Lower leg skin (tissue), 4 donors: ENCODE measurements at regions not wholly inside any gene's neighbourhood (a gene's known extent, or its start where the extent isn't known, plus 50 kb on each side); places are given as distances from the start of the nearest gene placed in this dataset.

Experiments
- DNase-seq, 2 donors: peaks; one replicate each; pipeline ENCODE4 v3.0.0-alpha.2; 2019; ENCODE audit warnings: low spot score in 2 of 2
- H3K4me3 ChIP-seq: fragments of 200-600 bp; sonication (generic); 2 replicates; pipeline ENCODE4 v1.5.1; 2017; ENCODE audit warnings: mild to moderate bottlenecking, low read depth; ENCODE audit not compliant: poor library complexity, severe bottlenecking
- POLR2A ChIP-seq, 2 donors: fragments of 450-650 bp; IDR thresholded peaks; one replicate each; pipeline ENCODE4 v1.6.1; 2016 to 2017; ENCODE audit warnings: antibody characterized with exemption in 2 of 2, mild to moderate bottlenecking in 1 of 2, moderate library complexity in 1 of 2
- WGBS, 2 donors: methylation state at CpG; one replicate each; pipeline ENCODE4 v1.1.5; 2018; 5-methylcytosine and 5-hydroxymethylcytosine counted together
- intact Hi-C: fragments of 100-400 bp; cut with DNase I; formaldehyde crosslinking; loops from one replicate; pipeline ENCODE4 v1.15.0; 2023; ENCODE audit warnings: low total_unique reads
- TF ChIP-seq, protein P1 (sequence below), 3 donors: fragments of 450-650 bp; IDR thresholded peaks; one replicate each; pipeline ENCODE4 v1.5.1; 2016; ENCODE audit warnings: antibody characterized with exemption in 3 of 3, mild to moderate bottlenecking in 3 of 3, moderate library complexity in 2 of 3

DNA sequence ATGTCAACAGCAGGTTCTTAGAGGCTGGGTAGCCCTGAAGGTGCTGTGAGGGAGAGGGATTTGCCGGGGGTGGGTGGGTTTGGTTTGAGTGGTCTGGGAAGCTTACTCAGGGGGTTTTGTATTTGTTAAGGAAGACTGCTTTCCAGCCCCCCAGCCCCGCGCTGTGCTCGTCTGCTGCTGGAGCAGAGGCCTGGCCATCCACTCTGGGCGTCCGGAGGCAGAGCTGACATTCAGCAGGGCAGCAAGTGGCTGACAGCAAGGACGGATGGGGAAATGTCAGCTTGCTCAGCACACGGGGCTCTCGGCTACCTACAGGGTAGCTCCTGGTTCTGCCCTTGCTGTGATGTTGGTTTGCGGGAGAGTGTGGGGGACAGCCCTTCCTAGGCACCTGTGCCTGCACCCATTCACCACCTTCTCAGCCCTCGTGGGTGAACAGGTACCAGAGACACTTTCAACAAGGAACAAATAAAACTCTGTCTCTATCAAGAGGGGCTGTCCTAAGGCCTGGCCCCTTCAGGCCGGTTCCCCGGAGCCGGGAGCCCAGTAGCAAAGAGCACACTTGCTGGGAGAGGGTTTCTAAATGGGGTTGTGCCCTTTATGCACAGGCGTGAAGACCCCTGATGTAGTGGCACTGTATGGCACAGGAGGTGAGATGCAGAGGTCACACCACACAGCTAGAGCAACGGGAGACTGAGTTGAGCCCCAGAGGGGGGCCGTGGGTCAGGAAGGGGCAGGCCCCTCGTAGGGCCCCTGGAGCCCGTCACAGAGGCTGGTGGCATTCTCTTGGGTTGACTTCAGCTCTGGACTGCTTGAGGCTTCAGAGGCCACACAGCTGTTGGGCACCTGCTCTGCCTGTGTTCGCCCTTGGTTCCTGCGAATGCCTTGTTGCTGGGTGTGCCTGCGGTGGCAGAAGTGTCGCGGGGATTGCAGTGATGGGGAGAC is 72.2 kb upstream of the SHH start:
- WGBS, 2 donors, result 82 to 84% methylated on average over 19 to 23 of the region's 24 CpGs
- TF ChIP-seq, protein P1, sequence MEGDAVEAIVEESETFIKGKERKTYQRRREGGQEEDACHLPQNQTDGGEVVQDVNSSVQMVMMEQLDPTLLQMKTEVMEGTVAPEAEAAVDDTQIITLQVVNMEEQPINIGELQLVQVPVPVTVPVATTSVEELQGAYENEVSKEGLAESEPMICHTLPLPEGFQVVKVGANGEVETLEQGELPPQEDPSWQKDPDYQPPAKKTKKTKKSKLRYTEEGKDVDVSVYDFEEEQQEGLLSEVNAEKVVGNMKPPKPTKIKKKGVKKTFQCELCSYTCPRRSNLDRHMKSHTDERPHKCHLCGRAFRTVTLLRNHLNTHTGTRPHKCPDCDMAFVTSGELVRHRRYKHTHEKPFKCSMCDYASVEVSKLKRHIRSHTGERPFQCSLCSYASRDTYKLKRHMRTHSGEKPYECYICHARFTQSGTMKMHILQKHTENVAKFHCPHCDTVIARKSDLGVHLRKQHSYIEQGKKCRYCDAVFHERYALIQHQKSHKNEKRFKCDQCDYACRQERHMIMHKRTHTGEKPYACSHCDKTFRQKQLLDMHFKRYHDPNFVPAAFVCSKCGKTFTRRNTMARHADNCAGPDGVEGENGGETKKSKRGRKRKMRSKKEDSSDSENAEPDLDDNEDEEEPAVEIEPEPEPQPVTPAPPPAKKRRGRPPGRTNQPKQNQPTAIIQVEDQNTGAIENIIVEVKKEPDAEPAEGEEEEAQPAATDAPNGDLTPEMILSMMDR (IDR thresholded peaks at IDR 0.05), result no peak
- no peak for TF ChIP-seq POLR2A (IDR thresholded peaks at IDR 0.05)
- intact Hi-C loops, result no loop called here
- H3K4me3 ChIP-seq, result no peak overlapping the region
- DNase-seq, result peak in 1 of 2 donors; percentile 76

DNA sequence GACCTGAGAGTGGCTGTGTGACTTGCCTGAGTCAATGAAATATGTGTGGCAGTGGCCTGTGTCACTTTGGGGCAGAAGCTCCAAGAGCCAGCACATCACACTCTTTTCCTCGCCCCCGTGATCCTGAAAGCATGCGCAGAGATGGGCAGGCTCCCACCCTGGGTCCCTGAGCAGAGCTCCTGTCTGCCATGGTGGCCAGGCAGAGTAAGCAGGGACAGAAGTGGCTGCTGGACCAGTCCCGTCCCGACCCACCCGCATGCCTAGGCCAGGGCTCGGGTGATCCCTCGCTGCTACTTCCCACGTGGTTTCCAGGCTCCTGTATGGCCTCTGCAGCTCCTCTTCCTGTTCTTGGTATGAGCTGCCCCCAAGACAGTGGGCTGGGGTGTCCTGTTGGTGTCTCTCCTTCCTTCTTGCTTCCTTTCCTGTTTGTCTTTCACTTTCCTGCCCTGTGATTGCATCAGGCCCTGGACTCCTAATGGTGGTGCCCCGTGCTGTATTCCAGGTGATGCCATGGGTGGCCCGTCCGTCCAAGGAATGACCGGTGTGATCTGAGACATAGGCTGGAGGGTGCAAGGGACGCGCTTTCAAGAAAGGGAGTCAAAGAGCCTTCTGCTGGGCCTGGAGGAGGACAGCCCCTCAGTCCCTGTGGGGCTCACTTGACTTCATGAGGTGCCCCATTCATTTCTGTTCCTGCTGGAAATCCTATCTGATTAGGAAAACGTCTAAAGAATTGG is 71.4 kb upstream of the SHH start:
- WGBS, 2 donors, result 83 to 91% methylated on average over 16 of the region's 16 CpGs
- TF ChIP-seq, protein P1 (IDR thresholded peaks at IDR 0.05), result no peak
- H3K4me3 ChIP-seq, result no peak overlapping the region
- DNase-seq, result peak in 1 of 2 donors; percentile 76
- intact Hi-C loops, result no loop called here

DNA sequence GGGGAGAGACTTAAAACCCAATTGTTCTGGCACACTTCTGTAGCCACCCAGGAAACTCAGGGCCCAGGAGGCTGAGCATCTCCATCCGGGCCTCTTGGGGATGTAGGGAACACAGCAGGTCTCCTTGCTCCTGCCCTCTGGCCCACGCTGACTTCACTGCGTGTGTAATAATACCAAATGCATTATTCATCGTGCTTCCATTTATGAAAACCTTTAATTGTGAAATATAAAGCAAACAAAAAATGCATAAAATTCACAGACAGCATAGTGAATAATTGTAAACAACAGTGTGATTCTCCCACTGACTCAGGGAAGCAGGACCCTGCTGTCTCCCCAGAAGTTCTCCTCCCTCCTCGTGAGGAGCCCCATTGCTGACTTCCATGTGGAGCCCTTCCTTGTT is 70.3 kb upstream of the SHH start:
- TF ChIP-seq, protein P1 (IDR thresholded peaks at IDR 0.05), result no peak
- TF ChIP-seq POLR2A (IDR thresholded peaks at IDR 0.05), result no peak
- no peak overlapping the region for H3K4me3 ChIP-seq
- 80 to 87% methylated on average over 5 of the region's 5 CpGs for WGBS, 2 donors
- intact Hi-C loops, result no loop called here
- no peak for DNase-seq

DNA sequence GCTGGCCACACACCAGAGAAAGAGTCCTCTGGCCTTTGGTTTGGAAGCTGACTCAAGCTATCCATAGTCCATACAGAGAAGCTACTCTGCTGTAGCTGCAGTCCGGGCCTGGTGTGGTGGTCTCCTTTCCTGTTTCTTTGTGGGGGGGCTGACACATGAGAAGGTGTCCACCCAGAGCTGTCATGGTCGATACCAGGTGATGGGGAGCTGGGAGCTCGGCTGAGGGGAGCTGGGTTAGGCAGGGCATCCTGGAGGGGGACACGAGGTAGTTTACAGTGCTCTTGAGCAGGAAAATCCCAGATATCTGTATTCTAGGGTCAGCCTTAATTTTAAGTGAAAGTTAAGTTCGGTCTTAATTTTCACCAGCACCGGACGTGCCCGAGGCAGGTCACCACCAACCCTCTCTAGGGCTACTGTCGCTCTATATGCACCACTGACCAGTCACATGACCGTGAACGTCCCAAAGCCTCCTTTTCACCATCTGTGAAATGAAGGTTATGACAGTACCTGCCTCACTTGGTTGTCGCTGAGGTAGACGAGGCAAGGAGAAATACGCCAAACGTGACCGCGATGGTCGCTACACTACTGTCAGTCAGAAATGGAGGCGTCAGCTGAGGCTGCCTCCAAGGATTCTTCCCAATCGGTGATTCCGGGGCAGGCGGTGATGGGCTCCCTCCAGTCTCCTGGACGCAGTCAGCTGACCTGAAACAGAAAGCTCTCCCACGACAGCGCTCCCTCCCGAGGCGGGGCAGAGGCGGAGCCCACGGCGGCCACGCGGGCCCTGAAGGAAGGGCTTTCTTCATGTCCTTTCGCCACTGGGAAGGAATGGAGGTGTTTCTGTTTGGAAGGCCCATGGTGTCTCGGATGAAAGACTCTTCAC is 69.4 kb upstream of the SHH start:
- intact Hi-C loops, result no loop called here
- peak in 1 of 2 donors; percentile 72 for DNase-seq
- WGBS, 2 donors, result 90 to 91% methylated on average over 31 to 34 of the region's 34 CpGs
- H3K4me3 ChIP-seq, result no peak overlapping the region
- TF ChIP-seq, protein P1 (IDR thresholded peaks at IDR 0.05), result no peak
- no peak for TF ChIP-seq POLR2A (IDR thresholded peaks at IDR 0.05)

DNA sequence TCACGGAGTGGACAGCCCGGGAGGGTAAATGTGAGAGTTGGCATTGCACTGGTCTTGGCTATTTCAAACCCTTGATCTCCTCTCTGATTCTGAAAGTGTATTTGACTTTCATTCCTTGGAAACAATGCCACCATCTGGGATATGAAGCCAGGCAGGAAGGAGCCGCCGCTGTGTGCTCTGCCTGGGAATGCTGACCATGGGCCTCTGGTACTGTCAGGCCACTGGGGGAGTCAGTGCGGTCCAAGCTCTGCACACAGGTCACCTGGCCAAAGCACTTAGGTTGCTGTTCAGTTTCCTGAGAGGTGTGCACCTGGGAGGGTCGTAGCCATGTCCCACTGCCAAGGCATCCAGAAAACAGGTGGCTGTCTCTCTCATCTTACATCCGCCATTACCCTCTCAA is 68.5 kb upstream of the SHH start:
- intact Hi-C loops, result no loop called here
- WGBS, 2 donors, result 89 to 91% methylated on average over 7 of the region's 7 CpGs
- peak in 1 of 2 donors; percentile 23 for DNase-seq
- H3K4me3 ChIP-seq, result no peak overlapping the region
- TF ChIP-seq POLR2A (IDR thresholded peaks at IDR 0.05), result no peak
